Endothelial cell of umbilical vein (primary cell): ENCODE measurements at regions not wholly inside any gene's neighbourhood (a gene's known extent, or its start where the extent isn't known, plus 50 kb on each side); places are given as distances from the start of the nearest gene placed in this dataset.

Experiments
- BruUV-seq: library from RNA; stranded (reverse); fragments of 400-500 nt; replicated peaks from 2 replicates; lab custom pipeline; 2021; lab: Mats Ljungman, UMichigan
- CTCF ChIA-PET: fragments of 300-600, 350-600 bp; sonication (Branson Sonifier 250); formaldehyde crosslinking; loops from one replicate; lab custom pipeline; 2021; ENCODE audit warnings: antibody characterized with exemption, inconsistent platforms; lab: Charles Lee
- POLR2A ChIA-PET: fragments of 300-600, 350-600 bp; sonication (Branson Sonifier 250); formaldehyde crosslinking; loops from one replicate; lab custom pipeline; 2021; ENCODE audit warnings: antibody characterized with exemption, inconsistent platforms; lab: Charles Lee
- DNase-seq: peaks from one replicate; pipeline ENCODE4 v3.0.0-alpha.2; 2011; ENCODE audit warnings: low read depth, low spot score
- FAIRE-seq: peaks from 2 replicates; lab custom pipeline; 2011; peaks lifted over from hg19 to GRCh38; lab: Jason Lieb, UNC
- H2AFZ ChIP-seq: 2 replicates; pipeline ENCODE4 v1.6.0; 2012; ENCODE audit warnings: low read depth, low read length, control low read depth, inconsistent platforms
- H3K27ac ChIP-seq: 2 replicates; pipeline ENCODE4 v1.5.1; 2011; ENCODE audit warnings: low read depth, mild to moderate bottlenecking, control low read depth, low read length, moderate library complexity; ENCODE audit not compliant: insufficient read depth
- H3K27me3 ChIP-seq, 2 experiments: 2 replicates each; pipeline versions ENCODE4 v1.6.0 to v1.6.1; 2011; ENCODE audit warnings: low read length in 2 of 2, mixed read lengths in 1 of 2; ENCODE audit not compliant: control insufficient read depth in 2 of 2, insufficient read depth in 2 of 2
- H3K36me3 ChIP-seq, 2 experiments: 2 replicates in 1 of 2; 3 replicates in 1 of 2; pipeline ENCODE4 v1.5.1; 2011; ENCODE audit warnings: low read length in 2 of 2, mild to moderate bottlenecking in 1 of 2, moderate library complexity in 1 of 2; ENCODE audit not compliant: control insufficient read depth in 2 of 2, insufficient read depth in 2 of 2; ENCODE audit errors: extremely low read depth in 1 of 2
- H3K4me1 ChIP-seq: 3 replicates; pipeline ENCODE4 v1.5.1; 2011; ENCODE audit warnings: mild to moderate bottlenecking, low read length; ENCODE audit not compliant: control insufficient read depth, insufficient read depth; ENCODE audit errors: extremely low read depth
- H3K4me2 ChIP-seq: 2 replicates; pipeline ENCODE4 v1.6.1; 2011; ENCODE audit warnings: low read length, control low read depth, mixed read lengths; ENCODE audit not compliant: insufficient read depth
- H3K4me3 ChIP-seq, 3 experiments: fragments of 200-600 bp in 1 of 3; sonication (generic), shearing (Covaris generic) in 1 of 3; replicated peaks in 1 of 3; 2 replicates each; pipeline ENCODE4 v1.5.1; 2011 to 2016; ENCODE audit warnings: control low read depth in 3 of 3, low read length in 3 of 3, mild to moderate bottlenecking in 2 of 3, inconsistent platforms in 1 of 3, low read depth in 1 of 3, moderate library complexity in 1 of 3; ENCODE audit not compliant: insufficient read depth in 1 of 3
- H3K79me2 ChIP-seq: 2 replicates; pipeline ENCODE4 v1.6.0; 2012; ENCODE audit warnings: low read length, inconsistent platforms; ENCODE audit not compliant: control insufficient read depth, insufficient read depth
- H3K9ac ChIP-seq: replicated peaks from 2 replicates; pipeline ENCODE3; 2011; ENCODE audit warnings: low read length, control low read depth; ENCODE audit not compliant: insufficient read depth; ENCODE audit errors: extremely low read depth
- H3K9me1 ChIP-seq: replicated peaks from 3 replicates; pipeline ENCODE4 v1.6.0; 2011; ENCODE audit warnings: mild to moderate bottlenecking, low read length; ENCODE audit not compliant: control insufficient read depth, insufficient read depth; ENCODE audit errors: extremely low read depth
- H3K9me3 ChIP-seq: replicated peaks from 2 replicates; pipeline ENCODE4 v1.5.1; 2012; ENCODE audit warnings: low read length, inconsistent platforms; ENCODE audit not compliant: control insufficient read depth, insufficient read depth
- H4K20me1 ChIP-seq: replicated peaks from 2 replicates; pipeline ENCODE3; 2011; ENCODE audit warnings: mild to moderate bottlenecking, low read length; ENCODE audit not compliant: control insufficient read depth, insufficient read depth; ENCODE audit errors: extremely low read depth
- CTCF ChIP-seq, 2 donors: IDR thresholded peaks; 1 replicate in 1 of 2; 2 replicates in 1 of 2; pipeline ENCODE4 v1.5.1; 2011; ENCODE audit warnings: low read length in 2 of 2, mild to moderate bottlenecking in 2 of 2, moderate library complexity in 2 of 2, control low read depth in 1 of 2, inconsistent platforms in 1 of 2, low read depth in 1 of 2; ENCODE audit not compliant: insufficient read depth in 1 of 2; ENCODE audit errors: extremely low read depth in 1 of 2
- EZH2 ChIP-seq: IDR thresholded peaks from 2 replicates; pipeline ENCODE4 v1.6.1; 2012; ENCODE audit warnings: borderline replicate concordance, low read depth, mild to moderate bottlenecking, moderate library complexity, low read length, inconsistent platforms; ENCODE audit not compliant: severe bottlenecking
- FOS ChIP-seq: IDR thresholded peaks from 2 replicates; pipeline ENCODE4 v1.6.1; 2011; ENCODE audit warnings: mild to moderate bottlenecking, low read length, moderate library complexity, borderline replicate concordance; ENCODE audit not compliant: insufficient read depth
- GATA2 ChIP-seq: IDR thresholded peaks from 2 replicates; pipeline ENCODE4 v1.7.0; 2011; ENCODE audit warnings: low read depth, mild to moderate bottlenecking, moderate library complexity, mixed read lengths, low read length; ENCODE audit not compliant: insufficient read length, insufficient read depth
- JUN ChIP-seq: IDR thresholded peaks from 2 replicates; pipeline ENCODE4 v1.6.1; 2011; ENCODE audit warnings: borderline replicate concordance, low read depth; ENCODE audit not compliant: insufficient read length, insufficient read depth
- MAX ChIP-seq: IDR thresholded peaks from 2 replicates; pipeline ENCODE4 v1.6.1; 2011; ENCODE audit not compliant: insufficient read depth, insufficient read length
- MYC ChIP-seq: IDR thresholded peaks from one replicate; pipeline ENCODE4 v1.6.1; 2011; ENCODE audit warnings: mild to moderate bottlenecking, low read depth, low read length
- POLR2A ChIP-seq: IDR thresholded peaks from 2 replicates; pipeline ENCODE4 v1.6.1; 2012; ENCODE audit warnings: low read depth, mild to moderate bottlenecking, control low read depth, low read length
- POLR2AphosphoS5 ChIP-seq: IDR thresholded peaks from 2 replicates; pipeline ENCODE4 v1.6.1; 2012; ENCODE audit warnings: low read depth, mild to moderate bottlenecking, control low read depth, low read length, moderate library complexity; ENCODE audit not compliant: insufficient read depth
- dilution Hi-C: fragments of 300-500 bp; cut with MboI; formaldehyde crosslinking; loops from one replicate; pipeline ENCODE4 v1.15.0; 2019; ENCODE audit warnings: low sequenced_read_pairs; ENCODE audit not compliant: extremely low pct_ligation_motif_present
- intact Hi-C: fragments of 100-400 bp; cut with micrococcal nuclease; formaldehyde crosslinking; loops from one replicate; pipeline ENCODE4 v1.10.0; 2022

GRCh38 chr5:133796186-133796585 lies 172.2 kb downstream of the C5orf15 start:
- H3K36me3 ChIP-seq, result no peaks in the 10 kb centered on the region
- peaks cover 0 to 4% of the 10 kb centered on the region in 2 experiments for H3K27me3 ChIP-seq
- no peaks in the 10 kb centered on the region for H3K9me1 ChIP-seq
- H2AFZ ChIP-seq, result no peak overlapping the region
- DNase-seq (no peak), FAIRE-seq (no peak)
- no peak for TF ChIP-seq MAX
- no peak for TF ChIP-seq POLR2A
- no peak for TF ChIP-seq POLR2AphosphoS5
- TF ChIP-seq GATA2, result no peak
- TF ChIP-seq FOS, result no peak
- no peak for TF ChIP-seq MYC
- TF ChIP-seq JUN, result no peak
- TF ChIP-seq EZH2, result no peak
- intact Hi-C loops (no loop called here), dilution Hi-C loops (no loop called here)
- no peak overlapping the region for H3K4me3 ChIP-seq
- H4K20me1 ChIP-seq, result no peaks in the 10 kb centered on the region
- no TSS peak for BruUV-seq
- H3K27ac ChIP-seq, result no peak overlapping the region
- ChIA-PET CTCF (no interaction called here), POLR2A (no interaction called here)
- H3K79me2 ChIP-seq, result no peaks in the 10 kb centered on the region
- no peak overlapping the region for H3K9ac ChIP-seq
- H3K9me3 ChIP-seq, result no peaks in the 10 kb centered on the region
- H3K4me2 ChIP-seq, result no peak overlapping the region
- no peaks in the 10 kb centered on the region for H3K4me1 ChIP-seq

- dilution Hi-C loops, result no loop called here
- H3K9me1 ChIP-seq, result no peaks in the 10 kb centered on the region
- TF ChIP-seq POLR2AphosphoS5, result no peak
- no peak for TF ChIP-seq CTCF (IDR thresholded peaks at IDR 0.05; ENCODE audit: extremely low read depth in 1 of 2, insufficient read depth in 1 of 2, low read depth in 1 of 2, low read length in 2 of 2)
- TF ChIP-seq EZH2, result no peak
- no peak for TF ChIP-seq MAX
- no peak for TF ChIP-seq GATA2
- no peak for TF ChIP-seq MYC
- no peak for TF ChIP-seq JUN
- no peak for TF ChIP-seq POLR2A
- no peak for TF ChIP-seq FOS
- no peaks in the 10 kb centered on the region for H3K9me3 ChIP-seq
- DNase-seq, result no peak
- BruUV-seq, result no TSS peak
- no peak overlapping the region for H3K9ac ChIP-seq
- H2AFZ ChIP-seq, result no peak overlapping the region
- no peaks in the 10 kb centered on the region for H3K36me3 ChIP-seq
- no peak overlapping the region for H3K4me2 ChIP-seq
- ChIA-PET CTCF (no interaction called here), POLR2A (no interaction called here)
- H3K79me2 ChIP-seq, result no peaks in the 10 kb centered on the region
- H4K20me1 ChIP-seq, result no peaks in the 10 kb centered on the region
- H3K27ac ChIP-seq, result no peak overlapping the region
- H3K27me3 ChIP-seq, result peaks cover 0 to 3% of the 10 kb centered on the region in 2 experiments
- intact Hi-C loops, result no loop called here
- no peak for FAIRE-seq
- no peak overlapping the region for H3K4me3 ChIP-seq
- H3K4me1 ChIP-seq, result no peaks in the 10 kb centered on the region
These were observed 173.5 kb downstream of the C5orf15 start for GRCh38 chr5:133794771-133795415.
